ENCODE measurements at regions not wholly inside any gene's neighbourhood (a gene's known extent, or its start where the extent isn't known, plus 50 kb on each side); places are given as distances from the start of the nearest gene placed in this dataset.

GRCh38 chr16:64486561-64486960, 635.3 kb downstream of the CDH11 start:
- TF ChIP-seq CTCF (IDR thresholded peaks at IDR 0.05; ENCODE audit: unreplicated experiment), result no peak
- peaks cover 3% of the 10 kb centered on the region for H3K9me3 Mint-ChIP-seq
- H3K4me1 Mint-ChIP-seq, result peaks cover 3% of the 10 kb centered on the region
- no peaks in the 10 kb centered on the region for H3K27me3 Mint-ChIP-seq (ENCODE audit: low read depth)
- H3K27ac Mint-ChIP-seq, result peak overlapping the region; percentile 18
- no peak for DNase-seq (ENCODE audit: low spot score in 2 of 2, unreplicated experiment in 2 of 2)
- H3K36me3 Mint-ChIP-seq, result no peaks in the 10 kb centered on the region
- H3K4me3 Mint-ChIP-seq, result no peak overlapping the region

GRCh38 chr16:64481497-64481896, 640.4 kb downstream of the CDH11 start:
- no peak for TF ChIP-seq CTCF (IDR thresholded peaks at IDR 0.05; ENCODE audit: unreplicated experiment)
- H3K27ac Mint-ChIP-seq, result peak overlapping the region; percentile 48
- no peaks in the 10 kb centered on the region for H3K9me3 Mint-ChIP-seq
- DNase-seq (ENCODE audit: low spot score in 2 of 2, unreplicated experiment in 2 of 2), result no peak
- no peaks in the 10 kb centered on the region for H3K27me3 Mint-ChIP-seq (ENCODE audit: low read depth)
- no peaks in the 10 kb centered on the region for H3K36me3 Mint-ChIP-seq
- H3K4me3 Mint-ChIP-seq, result no peak overlapping the region
- peaks cover 22% of the 10 kb centered on the region for H3K4me1 Mint-ChIP-seq

- H3K4me3 Mint-ChIP-seq, result no peak overlapping the region
- no peak overlapping the region for H3K27ac Mint-ChIP-seq
- no peaks in the 10 kb centered on the region for H3K36me3 Mint-ChIP-seq
- no peak for TF ChIP-seq CTCF (IDR thresholded peaks at IDR 0.05; ENCODE audit: unreplicated experiment)
- H3K4me1 Mint-ChIP-seq, result peaks cover 22% of the 10 kb centered on the region
- no peaks in the 10 kb centered on the region for H3K27me3 Mint-ChIP-seq (ENCODE audit: low read depth)
- DNase-seq (ENCODE audit: low spot score in 2 of 2, unreplicated experiment in 2 of 2), result no peak
- H3K9me3 Mint-ChIP-seq, result no peaks in the 10 kb centered on the region
These were observed 643.5 kb downstream of the CDH11 start for GRCh38 chr16:64478252-64478906.

- peaks cover 14% of the 10 kb centered on the region for H3K4me1 Mint-ChIP-seq
- no peaks in the 10 kb centered on the region for H3K36me3 Mint-ChIP-seq
- H3K9me3 Mint-ChIP-seq, result no peaks in the 10 kb centered on the region
- H3K27ac Mint-ChIP-seq, result no peak overlapping the region
- H3K27me3 Mint-ChIP-seq (ENCODE audit: low read depth), result no peaks in the 10 kb centered on the region
- TF ChIP-seq CTCF (IDR thresholded peaks at IDR 0.05; ENCODE audit: unreplicated experiment), result no peak
- no peak for DNase-seq (ENCODE audit: low spot score in 2 of 2, unreplicated experiment in 2 of 2)
- H3K4me3 Mint-ChIP-seq, result no peak overlapping the region
These were observed 646.1 kb downstream of the CDH11 start for GRCh38 chr16:64475627-64476351.

- H3K27ac Mint-ChIP-seq, result no peak overlapping the region
- no peak overlapping the region for H3K4me3 Mint-ChIP-seq
- TF ChIP-seq CTCF (IDR thresholded peaks at IDR 0.05; ENCODE audit: unreplicated experiment), result no peak
These were observed 650.9 kb downstream of the CDH11 start for GRCh38 chr16:64470916-64471315.

More at GRCh38 chr16:64470916-64471315, 650.9 kb downstream of the CDH11 start:
- H3K27me3 Mint-ChIP-seq (ENCODE audit: low read depth), result no peaks in the 10 kb centered on the region
- no peaks in the 10 kb centered on the region for H3K36me3 Mint-ChIP-seq
- DNase-seq (ENCODE audit: low spot score in 2 of 2, unreplicated experiment in 2 of 2), result no peak
- H3K9me3 Mint-ChIP-seq, result peaks cover 9% of the 10 kb centered on the region
- peaks cover 6% of the 10 kb centered on the region for H3K4me1 Mint-ChIP-seq

Measured in mesothelial cell of epicardium (in vitro differentiated cells).